ENCODE measurements at regions not wholly inside any gene's neighbourhood (a gene's known extent, or its start where the extent isn't known, plus 50 kb on each side); places are given as distances from the start of the nearest gene placed in this dataset.
A peak's percentile ranks its signal among the peaks of the same experiment; 100 is the strongest.

GRCh38 chr1:62977366-62977765, 193.4 kb downstream of the ATG4C start:
- peak in 1 of 11 donors; percentile 18 for DNase-seq (ENCODE audit: extremely low read depth in 1 of 11, low read depth in 9 of 11, low spot score in 4 of 11)

GRCh38 chr1:62978741-62979140, 194.8 kb downstream of the ATG4C start:
- DNase-seq (ENCODE audit: extremely low read depth in 1 of 11, low read depth in 9 of 11, low spot score in 4 of 11) = no peak

- no peak for DNase-seq (ENCODE audit: extremely low read depth in 1 of 11, low read depth in 9 of 11, low spot score in 4 of 11)
Observed at GRCh38 chr1:62981434-62981833, 197.5 kb downstream of the ATG4C start.

GRCh38 chr1:62988867-62989266, 204.9 kb downstream of the ATG4C start:
- DNase-seq (ENCODE audit: extremely low read depth in 1 of 11, low read depth in 9 of 11, low spot score in 4 of 11) = no peak

- DNase-seq (ENCODE audit: extremely low read depth in 1 of 11, low read depth in 9 of 11, low spot score in 4 of 11) = no peak
Observed at GRCh38 chr1:62989497-62989896, 205.6 kb downstream of the ATG4C start.

- no peak for DNase-seq (ENCODE audit: extremely low read depth in 1 of 11, low read depth in 9 of 11, low spot score in 4 of 11)
Observed at GRCh38 chr1:62991152-62991551, 207.2 kb downstream of the ATG4C start.

GRCh38 chr1:62993844-62994243, 209.9 kb downstream of the ATG4C start:
- no peak for DNase-seq (ENCODE audit: extremely low read depth in 1 of 11, low read depth in 9 of 11, low spot score in 4 of 11)

- DNase-seq (ENCODE audit: extremely low read depth in 1 of 11, low read depth in 9 of 11, low spot score in 4 of 11) = no peak
Observed at GRCh38 chr1:62995173-62995572, 211.2 kb downstream of the ATG4C start.

GRCh38 chr1:62997884-62998283, 214.0 kb downstream of the ATG4C start:
- DNase-seq (ENCODE audit: extremely low read depth in 1 of 11, low read depth in 9 of 11, low spot score in 4 of 11) = no peak

GRCh38 chr1:62998845-62999649, 215.1 kb downstream of the ATG4C start:
- no peak for DNase-seq (ENCODE audit: extremely low read depth in 1 of 11, low read depth in 9 of 11, low spot score in 4 of 11)

GRCh38 chr1:63000508-63000907, 216.6 kb downstream of the ATG4C start:
- DNase-seq (ENCODE audit: extremely low read depth in 1 of 11, low read depth in 9 of 11, low spot score in 4 of 11) = no peak

GRCh38 chr1:63004868-63005267, 220.9 kb downstream of the ATG4C start:
- DNase-seq (ENCODE audit: extremely low read depth in 1 of 11, low read depth in 9 of 11, low spot score in 4 of 11) = peak in 1 of 11 donors; percentile 3

- no peak for DNase-seq (ENCODE audit: extremely low read depth in 1 of 11, low read depth in 9 of 11, low spot score in 4 of 11)
Observed at GRCh38 chr1:63005812-63006211, 221.9 kb downstream of the ATG4C start.

- no peak for DNase-seq (ENCODE audit: extremely low read depth in 1 of 11, low read depth in 9 of 11, low spot score in 4 of 11)
Observed at GRCh38 chr1:63009421-63009820, 225.5 kb downstream of the ATG4C start.

- DNase-seq (ENCODE audit: extremely low read depth in 1 of 11, low read depth in 9 of 11, low spot score in 4 of 11) = no peak
Observed at GRCh38 chr1:63010913-63011660, 227.2 kb downstream of the ATG4C start.

GRCh38 chr1:63012339-63012738, 228.4 kb downstream of the ATG4C start:
- no peak for DNase-seq (ENCODE audit: extremely low read depth in 1 of 11, low read depth in 9 of 11, low spot score in 4 of 11)

GRCh38 chr1:63014267-63014666, 230.3 kb downstream of the ATG4C start:
- DNase-seq (ENCODE audit: extremely low read depth in 1 of 11, low read depth in 9 of 11, low spot score in 4 of 11) = no peak

GRCh38 chr1:63022319-63022718, 238.4 kb downstream of the ATG4C start:
- DNase-seq (ENCODE audit: extremely low read depth in 1 of 11, low read depth in 9 of 11, low spot score in 4 of 11) = no peak

- DNase-seq (ENCODE audit: extremely low read depth in 1 of 11, low read depth in 9 of 11, low spot score in 4 of 11) = no peak
Observed at GRCh38 chr1:63023171-63023570, 239.2 kb downstream of the ATG4C start.

- no peak for DNase-seq (ENCODE audit: extremely low read depth in 1 of 11, low read depth in 9 of 11, low spot score in 4 of 11)
Observed at GRCh38 chr1:63023637-63024036, 239.7 kb downstream of the ATG4C start.
